Panc1 (cell line): ENCODE measurements at regions not wholly inside any gene's neighbourhood (a gene's known extent, or its start where the extent isn't known, plus 50 kb on each side); places are given as distances from the start of the nearest gene placed in this dataset.

Experiments used
- ATAC-seq: fragments of 200-7000 bp; cut with Tn5 transposase; 2 replicates; pipeline ENCODE4 v1.9.1; 2020; ENCODE audit warnings: mild to moderate bottlenecking, moderate library complexity
- BruUV-seq: library from RNA; stranded (reverse); fragments of 400-500 nt; replicated peaks from 2 replicates; lab custom pipeline; 2021; lab: Mats Ljungman, UMichigan
- CTCF ChIA-PET: fragments of 300-600 bp; sonication (Branson Sonifier 250); formaldehyde crosslinking; loops from one replicate; lab custom pipeline; 2022; ENCODE audit warnings: antibody characterized with exemption; lab: Charles Lee
- POLR2A ChIA-PET: fragments of 300-600 bp; sonication (Branson Sonifier 250); formaldehyde crosslinking; loops from one replicate; lab custom pipeline; 2022; ENCODE audit warnings: antibody characterized with exemption; lab: Charles Lee
- DNase-seq: peaks from one replicate; pipeline ENCODE4 v3.0.0-alpha.2; 2010; ENCODE audit warnings: low read depth, low spot score
- H3K27ac ChIP-seq: 2 replicates; pipeline ENCODE4 v1.5.1; 2011; ENCODE audit warnings: mild to moderate bottlenecking, low read length, inconsistent platforms
- H3K27me3 ChIP-seq: fragments of 200-500 bp; sonication (Bioruptor generic); 2 replicates; pipeline ENCODE4 v1.6.0; 2014; ENCODE audit warnings: low read length, inconsistent platforms; ENCODE audit not compliant: control insufficient read depth, insufficient read depth
- H3K36me3 ChIP-seq: fragments of 200-500 bp; sonication (Bioruptor generic); 2 replicates; pipeline ENCODE4 v1.5.1; 2014; ENCODE audit warnings: inconsistent platforms, mild to moderate bottlenecking, low read length, moderate library complexity; ENCODE audit not compliant: control insufficient read depth, insufficient read depth
- H3K4me1 ChIP-seq: 2 replicates; pipeline ENCODE4 v1.5.1; 2011; ENCODE audit warnings: inconsistent platforms, mild to moderate bottlenecking, low read length, moderate library complexity; ENCODE audit not compliant: control insufficient read depth, insufficient read depth
- H3K4me3 ChIP-seq, 2 experiments: 2 replicates each; pipeline ENCODE4 v1.5.1; 2011 to 2012; ENCODE audit warnings: low read depth in 2 of 2, low read length in 2 of 2, mild to moderate bottlenecking in 2 of 2, inconsistent platforms in 1 of 2, moderate library complexity in 1 of 2
- H3K9me3 ChIP-seq: fragments of 200-500 bp; sonication (Bioruptor generic); 2 replicates; pipeline ENCODE4 v1.5.1; 2014; ENCODE audit warnings: low read depth, mild to moderate bottlenecking, inconsistent platforms, low read length, moderate library complexity; ENCODE audit not compliant: control insufficient read depth, insufficient read depth
- CTCF ChIP-seq: fragments of 450-650 bp; IDR thresholded peaks from 2 replicates; pipeline ENCODE4 v1.5.1; 2017; ENCODE audit warnings: mild to moderate bottlenecking
- POLR2AphosphoS5 ChIP-seq: IDR thresholded peaks from 2 replicates; pipeline ENCODE4 v1.6.1; 2012; ENCODE audit warnings: mild to moderate bottlenecking, low read depth, low read length, moderate library complexity
- REST ChIP-seq, 2 experiments: IDR thresholded peaks; 2 replicates each; pipeline ENCODE4 v1.6.1; 2011 to 2012; ENCODE audit warnings: low read depth in 2 of 2, control low read depth in 1 of 2, low read length in 1 of 2, mild to moderate bottlenecking in 1 of 2, moderate library complexity in 1 of 2; ENCODE audit not compliant: insufficient read depth in 1 of 2
- SIN3A ChIP-seq: IDR thresholded peaks from 2 replicates; pipeline ENCODE4 v1.6.1; 2012; ENCODE audit warnings: low read depth, mild to moderate bottlenecking, low read length, moderate library complexity, borderline replicate concordance; ENCODE audit not compliant: insufficient read depth
- TCF7L2 ChIP-seq: IDR thresholded peaks from 2 replicates; pipeline ENCODE4 v1.6.1; 2011; ENCODE audit warnings: mild to moderate bottlenecking, low read depth, low read length, inconsistent platforms
- in situ Hi-C: cut with HindIII; loops from 2 replicates; pipeline ENCODE4 v1.10.0; 2016; ENCODE audit warnings: low sequenced_read_pairs, low pct_unique_long_range_greater_than_20kb
- intact Hi-C: fragments of 100-400 bp; cut with micrococcal nuclease; formaldehyde crosslinking; loops from one replicate; pipeline ENCODE4 v1.10.0; 2022; ENCODE audit not compliant: unreplicated experiment

GRCh38 chr12:84785951-84786350 lies 126.6 kb downstream of the SLC6A15 start:
- no peak for DNase-seq
- in situ Hi-C loops: no loop called here
- Histone ChIP-seq H3K9me3 (no peaks in the 10 kb centered on the region), H3K27ac (no peak overlapping the region), H3K4me3 (no peak overlapping the region), H3K4me1 (no peaks in the 10 kb centered on the region), H3K27me3 (no peaks in the 10 kb centered on the region), H3K36me3 (no peaks in the 10 kb centered on the region)
- intact Hi-C loops: no loop called here
- BruUV-seq: no TSS peak
- ATAC-seq: no peak
- CTCF ChIA-PET: no interaction called here
- POLR2A ChIA-PET: no interaction called here
- TF ChIP-seq TCF7L2 (no peak), CTCF (no peak), REST (IDR thresholded peaks at IDR 0.05; ENCODE audit: insufficient read depth in 1 of 2, low read depth in 2 of 2, low read length in 1 of 2) (no peak), POLR2AphosphoS5 (no peak), SIN3A (no peak)

- no peak for ATAC-seq
- TF ChIP-seq CTCF: no peak
- Histone ChIP-seq H3K36me3 (no peaks in the 10 kb centered on the region), H3K27me3 (no peaks in the 10 kb centered on the region), H3K4me3 (no peak overlapping the region), H3K4me1 (no peaks in the 10 kb centered on the region), H3K27ac (no peak overlapping the region), H3K9me3 (no peaks in the 10 kb centered on the region)
- ChIA-PET CTCF (no interaction called here), POLR2A (no interaction called here)
- in situ Hi-C loops (no loop called here), intact Hi-C loops (no loop called here)
- BruUV-seq: no TSS peak
- no peak for DNase-seq
Measured at GRCh38 chr12:84785281-84785680, 127.3 kb downstream of the SLC6A15 start.

GRCh38 chr12:84779169-84779568 lies 133.4 kb downstream of the SLC6A15 start:
- no peak for ATAC-seq
- Histone ChIP-seq H3K4me1 (no peaks in the 10 kb centered on the region), H3K27me3 (no peaks in the 10 kb centered on the region), H3K27ac (no peak overlapping the region), H3K9me3 (no peaks in the 10 kb centered on the region), H3K4me3 (no peak overlapping the region), H3K36me3 (no peaks in the 10 kb centered on the region)
- DNase-seq: no peak
- POLR2A ChIA-PET: no interaction called here
- intact Hi-C loops: no loop called here
- no peak for TF ChIP-seq TCF7L2
- no peak for TF ChIP-seq CTCF
- no peak for TF ChIP-seq REST (IDR thresholded peaks at IDR 0.05; ENCODE audit: insufficient read depth in 1 of 2, low read depth in 2 of 2, low read length in 1 of 2)
- no peak for TF ChIP-seq POLR2AphosphoS5
- no peak for TF ChIP-seq SIN3A
- in situ Hi-C loops: no loop called here
- BruUV-seq: no TSS peak
- CTCF ChIA-PET: no interaction called here
